Endothelial cell of umbilical vein (primary cell): ENCODE measurements at regions not wholly inside any gene's neighbourhood (a gene's known extent, or its start where the extent isn't known, plus 50 kb on each side); places are given as distances from the start of the nearest gene placed in this dataset.

Source experiments
- EZH2 ChIP-seq: IDR thresholded peaks from 2 replicates; pipeline ENCODE4 v1.6.1; 2012; ENCODE audit warnings: borderline replicate concordance, low read depth, mild to moderate bottlenecking, moderate library complexity, low read length, inconsistent platforms; ENCODE audit not compliant: severe bottlenecking
- FOS ChIP-seq: IDR thresholded peaks from 2 replicates; pipeline ENCODE4 v1.6.1; 2011; ENCODE audit warnings: mild to moderate bottlenecking, low read length, moderate library complexity, borderline replicate concordance; ENCODE audit not compliant: insufficient read depth
- JUN ChIP-seq: IDR thresholded peaks from 2 replicates; pipeline ENCODE4 v1.6.1; 2011; ENCODE audit warnings: borderline replicate concordance, low read depth; ENCODE audit not compliant: insufficient read length, insufficient read depth
- POLR2A ChIP-seq: IDR thresholded peaks from 2 replicates; pipeline ENCODE4 v1.6.1; 2012; ENCODE audit warnings: low read depth, mild to moderate bottlenecking, control low read depth, low read length
- POLR2AphosphoS5 ChIP-seq: IDR thresholded peaks from 2 replicates; pipeline ENCODE4 v1.6.1; 2012; ENCODE audit warnings: low read depth, mild to moderate bottlenecking, control low read depth, low read length, moderate library complexity; ENCODE audit not compliant: insufficient read depth
- TF ChIP-seq, protein P1 (sequence below), 2 donors: IDR thresholded peaks; 1 replicate in 1 of 2; 2 replicates in 1 of 2; pipeline ENCODE4 v1.5.1; 2011; ENCODE audit warnings: low read length in 2 of 2, mild to moderate bottlenecking in 2 of 2, moderate library complexity in 2 of 2, control low read depth in 1 of 2, inconsistent platforms in 1 of 2, low read depth in 1 of 2; ENCODE audit not compliant: insufficient read depth in 1 of 2; ENCODE audit errors: extremely low read depth in 1 of 2

DNA sequence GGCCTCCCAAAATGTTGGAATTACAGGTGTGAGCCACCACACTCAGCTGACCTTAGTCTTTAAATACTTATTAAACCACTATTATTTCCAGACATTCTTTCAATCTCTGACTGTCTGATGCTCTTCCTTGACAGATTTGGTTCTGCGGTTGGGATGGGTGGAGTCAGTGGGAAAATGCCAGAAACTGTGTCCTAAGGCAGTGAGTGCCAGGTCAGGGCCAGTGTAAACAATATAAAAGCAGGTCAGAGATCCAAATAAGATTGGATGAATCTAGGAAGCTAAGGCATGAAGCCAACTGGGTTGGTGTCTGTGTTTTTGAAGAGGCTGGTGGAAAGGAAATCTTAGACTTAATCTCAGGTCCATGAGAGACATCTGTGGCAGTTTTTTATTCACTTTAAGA is 74.7 kb downstream of the KLF5 start:
- TF ChIP-seq, protein P1, sequence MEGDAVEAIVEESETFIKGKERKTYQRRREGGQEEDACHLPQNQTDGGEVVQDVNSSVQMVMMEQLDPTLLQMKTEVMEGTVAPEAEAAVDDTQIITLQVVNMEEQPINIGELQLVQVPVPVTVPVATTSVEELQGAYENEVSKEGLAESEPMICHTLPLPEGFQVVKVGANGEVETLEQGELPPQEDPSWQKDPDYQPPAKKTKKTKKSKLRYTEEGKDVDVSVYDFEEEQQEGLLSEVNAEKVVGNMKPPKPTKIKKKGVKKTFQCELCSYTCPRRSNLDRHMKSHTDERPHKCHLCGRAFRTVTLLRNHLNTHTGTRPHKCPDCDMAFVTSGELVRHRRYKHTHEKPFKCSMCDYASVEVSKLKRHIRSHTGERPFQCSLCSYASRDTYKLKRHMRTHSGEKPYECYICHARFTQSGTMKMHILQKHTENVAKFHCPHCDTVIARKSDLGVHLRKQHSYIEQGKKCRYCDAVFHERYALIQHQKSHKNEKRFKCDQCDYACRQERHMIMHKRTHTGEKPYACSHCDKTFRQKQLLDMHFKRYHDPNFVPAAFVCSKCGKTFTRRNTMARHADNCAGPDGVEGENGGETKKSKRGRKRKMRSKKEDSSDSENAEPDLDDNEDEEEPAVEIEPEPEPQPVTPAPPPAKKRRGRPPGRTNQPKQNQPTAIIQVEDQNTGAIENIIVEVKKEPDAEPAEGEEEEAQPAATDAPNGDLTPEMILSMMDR (IDR thresholded peaks at IDR 0.05; ENCODE audit: extremely low read depth in 1 of 2, insufficient read depth in 1 of 2, low read depth in 1 of 2, low read length in 2 of 2), result no peak
- TF ChIP-seq JUN, result no peak
- no peak for TF ChIP-seq EZH2
- no peak for TF ChIP-seq POLR2A
- no peak for TF ChIP-seq POLR2AphosphoS5
- no peak for TF ChIP-seq FOS
